ENCODE measurements at regions not wholly inside any gene's neighbourhood (a gene's known extent, or its start where the extent isn't known, plus 50 kb on each side); places are given as distances from the start of the nearest gene placed in this dataset.
A peak's percentile ranks its signal among the peaks of the same experiment; 100 is the strongest.
"Not testable (repeated sequence)": the region's sequence is repeated elsewhere in the genome, so short reads cannot be mapped to it uniquely, and the experiment has no call there.

- Mint-ChIP-seq H3K4me3 (no peak overlapping the region), H3K36me3 (ENCODE audit: low read depth) (no peaks in the 10 kb centered on the region), H3K27me3 (ENCODE audit: low read depth) (peaks cover 20% of the 10 kb centered on the region), H3K4me1 (ENCODE audit: low read depth) (peaks cover 2% of the 10 kb centered on the region), H3K27ac (no peak overlapping the region), H3K9me3 (peaks cover 4% of the 10 kb centered on the region)
Measured at GRCh38 chr12:76190299-76190698, 105.8 kb upstream of the NAP1L1 start.

GRCh38 chr12:76189851-76190250, 105.4 kb upstream of the NAP1L1 start:
- peaks cover 4% of the 10 kb centered on the region for H3K9me3 Mint-ChIP-seq
- peaks cover 2% of the 10 kb centered on the region for H3K4me1 Mint-ChIP-seq (ENCODE audit: low read depth)
- peaks cover 20% of the 10 kb centered on the region for H3K27me3 Mint-ChIP-seq (ENCODE audit: low read depth)
- no peak overlapping the region for H3K4me3 Mint-ChIP-seq
- no peaks in the 10 kb centered on the region for H3K36me3 Mint-ChIP-seq (ENCODE audit: low read depth)
- no peak overlapping the region for H3K27ac Mint-ChIP-seq

GRCh38 chr12:76187177-76187576, 102.7 kb upstream of the NAP1L1 start:
- Mint-ChIP-seq H3K27ac (no peak overlapping the region), H3K4me1 (ENCODE audit: low read depth) (peaks cover 3% of the 10 kb centered on the region), H3K9me3 (peaks cover 4% of the 10 kb centered on the region), H3K36me3 (ENCODE audit: low read depth) (no peaks in the 10 kb centered on the region), H3K27me3 (ENCODE audit: low read depth) (peaks cover 35% of the 10 kb centered on the region), H3K4me3 (no peak overlapping the region)

GRCh38 chr12:76186131-76186906, 101.8 kb upstream of the NAP1L1 start:
- Mint-ChIP-seq H3K4me1 (ENCODE audit: low read depth) (peaks cover 3% of the 10 kb centered on the region), H3K9me3 (peaks cover 4% of the 10 kb centered on the region), H3K27ac (no peak overlapping the region), H3K36me3 (ENCODE audit: low read depth) (no peaks in the 10 kb centered on the region), H3K27me3 (ENCODE audit: low read depth) (peaks cover 35% of the 10 kb centered on the region), H3K4me3 (no peak overlapping the region)

- H3K4me3 Mint-ChIP-seq = no peak overlapping the region
- H3K4me1 Mint-ChIP-seq (ENCODE audit: low read depth) = peaks cover 3% of the 10 kb centered on the region
- no peaks in the 10 kb centered on the region for H3K36me3 Mint-ChIP-seq (ENCODE audit: low read depth)
- peaks cover 31% of the 10 kb centered on the region for H3K27me3 Mint-ChIP-seq (ENCODE audit: low read depth)
- H3K27ac Mint-ChIP-seq = no peak overlapping the region
- peaks cover 2% of the 10 kb centered on the region for H3K9me3 Mint-ChIP-seq
Measured at GRCh38 chr12:76183459-76184186, 99.1 kb upstream of the NAP1L1 start.

- Mint-ChIP-seq H3K4me3 (no peak overlapping the region), H3K9me3 (no peaks in the 10 kb centered on the region), H3K27ac (no peak overlapping the region), H3K27me3 (ENCODE audit: low read depth) (peaks cover 19% of the 10 kb centered on the region), H3K4me1 (ENCODE audit: low read depth) (peaks cover 3% of the 10 kb centered on the region), H3K36me3 (ENCODE audit: low read depth) (no peaks in the 10 kb centered on the region)
Measured at GRCh38 chr12:76180401-76181277, 96.2 kb upstream of the NAP1L1 start.

GRCh38 chr12:76178452-76178851, 94.0 kb upstream of the NAP1L1 start:
- no peak overlapping the region for H3K4me3 Mint-ChIP-seq
- H3K9me3 Mint-ChIP-seq = no peaks in the 10 kb centered on the region
- H3K36me3 Mint-ChIP-seq (ENCODE audit: low read depth) = no peaks in the 10 kb centered on the region
- H3K4me1 Mint-ChIP-seq (ENCODE audit: low read depth) = no peaks in the 10 kb centered on the region
- H3K27me3 Mint-ChIP-seq (ENCODE audit: low read depth) = peaks cover 16% of the 10 kb centered on the region
- no peak overlapping the region for H3K27ac Mint-ChIP-seq

- H3K36me3 Mint-ChIP-seq (ENCODE audit: low read depth) = no peaks in the 10 kb centered on the region
Measured at GRCh38 chr12:76177821-76178220, 93.3 kb upstream of the NAP1L1 start.

GRCh38 chr12:76176940-76177339, 92.5 kb upstream of the NAP1L1 start:
- Mint-ChIP-seq H3K9me3 (no peaks in the 10 kb centered on the region), H3K4me3 (no peak overlapping the region), H3K27ac (no peak overlapping the region), H3K4me1 (ENCODE audit: low read depth) (no peaks in the 10 kb centered on the region), H3K27me3 (ENCODE audit: low read depth) (peaks cover 12% of the 10 kb centered on the region), H3K36me3 (ENCODE audit: low read depth) (no peaks in the 10 kb centered on the region)

More at GRCh38 chr12:76177821-76178220, 93.3 kb upstream of the NAP1L1 start:
- H3K9me3 Mint-ChIP-seq = no peaks in the 10 kb centered on the region
- no peak overlapping the region for H3K27ac Mint-ChIP-seq
- no peaks in the 10 kb centered on the region for H3K4me1 Mint-ChIP-seq (ENCODE audit: low read depth)
- peaks cover 11% of the 10 kb centered on the region for H3K27me3 Mint-ChIP-seq (ENCODE audit: low read depth)
- H3K4me3 Mint-ChIP-seq = no peak overlapping the region

- H3K9me3 Mint-ChIP-seq; H3K36me3 Mint-ChIP-seq (ENCODE audit: low read depth); H3K4me1 Mint-ChIP-seq (ENCODE audit: low read depth); H3K4me3 Mint-ChIP-seq; H3K27ac Mint-ChIP-seq: not testable (repeated sequence)
- H3K27me3 Mint-ChIP-seq (ENCODE audit: low read depth) = peaks cover 15% of the 10 kb centered on the region
Measured at GRCh38 chr12:76175946-76176345, 91.5 kb upstream of the NAP1L1 start.

- no peak overlapping the region for H3K27ac Mint-ChIP-seq
- H3K4me3 Mint-ChIP-seq = no peak overlapping the region
- H3K4me1 Mint-ChIP-seq (ENCODE audit: low read depth) = no peaks in the 10 kb centered on the region
- H3K9me3 Mint-ChIP-seq = no peaks in the 10 kb centered on the region
- H3K36me3 Mint-ChIP-seq (ENCODE audit: low read depth) = no peaks in the 10 kb centered on the region
- peaks cover 22% of the 10 kb centered on the region for H3K27me3 Mint-ChIP-seq (ENCODE audit: low read depth)
Measured at GRCh38 chr12:76173756-76174155, 89.3 kb upstream of the NAP1L1 start.

GRCh38 chr12:76158518-76159321, 74.2 kb upstream of the NAP1L1 start:
- Mint-ChIP-seq H3K36me3 (ENCODE audit: low read depth) (no peaks in the 10 kb centered on the region), H3K27me3 (ENCODE audit: low read depth) (peaks cover 13% of the 10 kb centered on the region), H3K4me3 (peak overlapping the region; percentile 69), H3K9me3 (no peaks in the 10 kb centered on the region), H3K4me1 (ENCODE audit: low read depth) (peaks cover 14% of the 10 kb centered on the region), H3K27ac (peak overlapping the region; percentile 76)

- no peak overlapping the region for H3K4me3 Mint-ChIP-seq
- H3K27ac Mint-ChIP-seq = no peak overlapping the region
- no peaks in the 10 kb centered on the region for H3K9me3 Mint-ChIP-seq
- H3K4me1 Mint-ChIP-seq (ENCODE audit: low read depth) = peaks cover 17% of the 10 kb centered on the region
- H3K27me3 Mint-ChIP-seq (ENCODE audit: low read depth) = peaks cover 8% of the 10 kb centered on the region
- no peaks in the 10 kb centered on the region for H3K36me3 Mint-ChIP-seq (ENCODE audit: low read depth)
Measured at GRCh38 chr12:76156726-76157125, 72.2 kb upstream of the NAP1L1 start.

GRCh38 chr12:76156314-76156713, 71.8 kb upstream of the NAP1L1 start:
- Mint-ChIP-seq H3K4me1 (ENCODE audit: low read depth) (peaks cover 17% of the 10 kb centered on the region), H3K36me3 (ENCODE audit: low read depth) (no peaks in the 10 kb centered on the region), H3K4me3 (no peak overlapping the region), H3K27me3 (ENCODE audit: low read depth) (peaks cover 8% of the 10 kb centered on the region), H3K27ac (no peak overlapping the region), H3K9me3 (no peaks in the 10 kb centered on the region)

Data from T-helper 1 cell treated with Interleukin-12 subunit alpha and Interleukin-12 subunit beta and Interleukin-4 antibody, amounts not matched to agents 30 μg/mL and 1 μg/mL, for 36 hours (primary cell).